Nephron (organoid): ENCODE measurements at regions not wholly inside any gene's neighbourhood (a gene's known extent, or its start where the extent isn't known, plus 50 kb on each side); places are given as distances from the start of the nearest gene placed in this dataset.

Source experiments
- H3K27ac Mint-ChIP-seq, 3 experiments: 2 replicates each; pipeline ENCODE4 v1.8.0; 2020; ENCODE audit warnings: mixed read lengths in 3 of 3, mild to moderate bottlenecking in 2 of 3, moderate library complexity in 1 of 3
- H3K27me3 Mint-ChIP-seq: 2 replicates; pipeline ENCODE4 v1.8.0; 2021; ENCODE audit warnings: low read depth, mild to moderate bottlenecking, moderate library complexity, mixed read lengths
- H3K36me3 Mint-ChIP-seq: 2 replicates; pipeline ENCODE4 v1.8.0; 2020; ENCODE audit warnings: low read depth, mixed read lengths
- H3K4me1 Mint-ChIP-seq: 2 replicates; pipeline ENCODE4 v1.8.0; 2020; ENCODE audit warnings: mixed read lengths
- H3K4me3 Mint-ChIP-seq, 3 experiments: 2 replicates each; pipeline ENCODE4 v1.8.0; 2020; ENCODE audit warnings: mild to moderate bottlenecking in 3 of 3, mixed read lengths in 3 of 3, moderate library complexity in 2 of 3
- H3K9me3 Mint-ChIP-seq: 2 replicates; pipeline ENCODE4 v1.8.0; 2020; ENCODE audit warnings: mixed read lengths
- CTCF ChIP-seq, 3 experiments: fragments of 200-600 bp; sonication (generic); IDR thresholded peaks; one replicate each; pipeline ENCODE4 v1.5.0; 2021; ENCODE audit warnings: antibody characterized with exemption in 3 of 3; ENCODE audit not compliant: unreplicated experiment in 3 of 3

- Mint-ChIP-seq H3K9me3 (no peaks in the 10 kb centered on the region), H3K4me3 (no peak overlapping the region), H3K27ac (no peak overlapping the region), H3K36me3 (no peaks in the 10 kb centered on the region), H3K4me1 (peaks cover 8% of the 10 kb centered on the region), H3K27me3 (peaks cover 10% of the 10 kb centered on the region)
- no peak for TF ChIP-seq CTCF (IDR thresholded peaks at IDR 0.05; ENCODE audit: unreplicated experiment in 3 of 3)
These were observed 549.7 kb upstream of the PLXNA2 start for GRCh38 chr1:208793861-208794345.

- peaks cover 16% of the 10 kb centered on the region for H3K27me3 Mint-ChIP-seq
- H3K27ac Mint-ChIP-seq: no peak overlapping the region
- H3K9me3 Mint-ChIP-seq: peaks cover 5% of the 10 kb centered on the region
- H3K4me1 Mint-ChIP-seq: peaks cover 14% of the 10 kb centered on the region
- no peaks in the 10 kb centered on the region for H3K36me3 Mint-ChIP-seq
- TF ChIP-seq CTCF (IDR thresholded peaks at IDR 0.05; ENCODE audit: unreplicated experiment in 3 of 3): no peak
- H3K4me3 Mint-ChIP-seq: no peak overlapping the region
These were observed 555.0 kb upstream of the PLXNA2 start for GRCh38 chr1:208799186-208799585.

GRCh38 chr1:208803011-208803811, 559.0 kb upstream of the PLXNA2 start:
- Mint-ChIP-seq H3K27ac (peak overlapping the region; percentile 1 to 84 (median 24)), H3K27me3 (peaks cover 18% of the 10 kb centered on the region), H3K9me3 (peaks cover 18% of the 10 kb centered on the region), H3K4me3 (no peak overlapping the region), H3K36me3 (no peaks in the 10 kb centered on the region), H3K4me1 (peaks cover 14% of the 10 kb centered on the region)
- TF ChIP-seq CTCF (IDR thresholded peaks at IDR 0.05; ENCODE audit: unreplicated experiment in 3 of 3): no peak

GRCh38 chr1:208807446-208808127, 563.4 kb upstream of the PLXNA2 start:
- Mint-ChIP-seq H3K27ac (peak overlapping the region in 2 of 3 experiments; percentile 32 to 41), H3K4me3 (no peak overlapping the region), H3K9me3 (peaks cover 18% of the 10 kb centered on the region), H3K36me3 (no peaks in the 10 kb centered on the region), H3K27me3 (peaks cover 4% of the 10 kb centered on the region), H3K4me1 (peaks cover 14% of the 10 kb centered on the region)
- no peak for TF ChIP-seq CTCF (IDR thresholded peaks at IDR 0.05; ENCODE audit: unreplicated experiment in 3 of 3)

GRCh38 chr1:208808301-208808700, 564.1 kb upstream of the PLXNA2 start:
- no peaks in the 10 kb centered on the region for H3K36me3 Mint-ChIP-seq
- peaks cover 18% of the 10 kb centered on the region for H3K9me3 Mint-ChIP-seq
- H3K4me1 Mint-ChIP-seq: peaks cover 6% of the 10 kb centered on the region
- TF ChIP-seq CTCF (IDR thresholded peaks at IDR 0.05; ENCODE audit: unreplicated experiment in 3 of 3): no peak
- no peak overlapping the region for H3K4me3 Mint-ChIP-seq
- peaks cover 4% of the 10 kb centered on the region for H3K27me3 Mint-ChIP-seq
- H3K27ac Mint-ChIP-seq: peak overlapping the region in 1 of 3 experiments; percentile 12
